ENCODE measurements at regions not wholly inside any gene's neighbourhood (a gene's known extent, or its start where the extent isn't known, plus 50 kb on each side); places are given as distances from the start of the nearest gene placed in this dataset.

DNA sequence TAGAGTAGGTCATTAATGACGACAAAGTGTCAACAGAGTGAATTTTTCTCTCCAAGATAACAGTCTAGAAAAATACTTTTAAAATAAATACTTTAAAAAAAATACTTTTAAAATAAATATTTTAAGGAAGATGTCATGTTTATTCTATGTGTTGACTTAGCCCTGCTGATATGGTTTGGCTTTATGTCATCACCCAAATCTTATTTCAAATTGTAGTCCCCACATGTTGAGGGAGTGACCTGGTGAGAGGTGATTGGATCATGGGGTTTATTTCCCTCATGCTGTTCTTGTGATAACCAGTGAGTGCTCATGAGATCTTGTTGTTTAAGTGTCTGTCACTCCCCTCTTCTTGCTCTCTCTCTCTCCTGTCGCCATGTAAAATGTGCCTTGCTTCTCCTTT is 754.9 kb upstream of the SLIT2 start:
- FAIRE-seq (no peak), DNase-seq (ENCODE audit: low read depth, low spot score) (no peak)
- no peak overlapping the region for H3K4me3 ChIP-seq (replicated peaks in 1 of 3; ENCODE audit: insufficient read depth in 1 of 3, low read depth in 1 of 3, low read length in 3 of 3)
- no peaks in the 10 kb centered on the region for H3K36me3 ChIP-seq (ENCODE audit: control insufficient read depth in 2 of 2, extremely low read depth in 1 of 2, insufficient read depth in 2 of 2, low read length in 2 of 2)
- H3K9me1 ChIP-seq (replicated peaks; ENCODE audit: control insufficient read depth, extremely low read depth, insufficient read depth, low read length), result no peaks in the 10 kb centered on the region
- no TSS peak for BruUV-seq (replicated peaks)
- H2AFZ ChIP-seq (ENCODE audit: low read depth, low read length), result no peak overlapping the region
- H3K4me1 ChIP-seq (ENCODE audit: control insufficient read depth, extremely low read depth, insufficient read depth, low read length), result no peaks in the 10 kb centered on the region
- H4K20me1 ChIP-seq (replicated peaks; ENCODE audit: control insufficient read depth, extremely low read depth, insufficient read depth, low read length), result no peaks in the 10 kb centered on the region
- no peak overlapping the region for H3K27ac ChIP-seq (ENCODE audit: insufficient read depth, low read depth, low read length)
- dilution Hi-C loops (cut with MboI; ENCODE audit: extremely low pct_ligation_motif_present, low sequenced_read_pairs), result no loop called here
- TF ChIP-seq GATA2 (IDR thresholded peaks at IDR 0.05; ENCODE audit: insufficient read depth, insufficient read length, low read depth, low read length) (no peak), POLR2A (IDR thresholded peaks at IDR 0.05; ENCODE audit: low read depth, low read length) (no peak)
- TF ChIP-seq, protein P1, sequence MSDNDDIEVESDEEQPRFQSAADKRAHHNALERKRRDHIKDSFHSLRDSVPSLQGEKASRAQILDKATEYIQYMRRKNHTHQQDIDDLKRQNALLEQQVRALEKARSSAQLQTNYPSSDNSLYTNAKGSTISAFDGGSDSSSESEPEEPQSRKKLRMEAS (IDR thresholded peaks at IDR 0.05; ENCODE audit: insufficient read depth, insufficient read length), result no peak
- ChIA-PET POLR2A (no interaction called here), CTCF (no interaction called here)
- H3K9me3 ChIP-seq (replicated peaks; ENCODE audit: control insufficient read depth, insufficient read depth, low read length), result no peaks in the 10 kb centered on the region
- no peak overlapping the region for H3K4me2 ChIP-seq (ENCODE audit: insufficient read depth, low read length)
- H3K27me3 ChIP-seq (ENCODE audit: control insufficient read depth in 2 of 2, insufficient read depth in 2 of 2, low read length in 2 of 2), result no peaks in the 10 kb centered on the region
- intact Hi-C loops (cut with micrococcal nuclease), result no loop called here
- no peaks in the 10 kb centered on the region for H3K79me2 ChIP-seq (ENCODE audit: control insufficient read depth, insufficient read depth, low read length)
- no peak overlapping the region for H3K9ac ChIP-seq (replicated peaks; ENCODE audit: extremely low read depth, insufficient read depth, low read length)

DNA sequence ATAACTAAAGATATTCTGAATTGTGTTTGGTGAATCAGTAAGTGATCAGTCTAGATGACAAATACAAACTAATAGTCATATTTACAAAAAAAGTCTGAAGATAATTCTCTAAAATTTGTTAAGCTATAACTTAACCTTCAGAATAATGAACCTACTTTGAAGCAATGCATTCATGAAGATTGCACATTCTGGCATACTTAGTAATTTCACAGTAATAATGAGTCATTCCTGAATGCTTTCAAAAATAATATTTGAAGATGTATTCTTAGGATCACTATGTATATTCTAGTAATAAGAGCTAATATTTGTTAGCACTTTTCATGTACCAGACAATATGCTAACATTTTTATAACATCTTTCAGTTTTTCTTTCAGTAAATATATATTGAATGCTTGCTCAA is 756.7 kb upstream of the SLIT2 start:
- DNase-seq (ENCODE audit: low read depth, low spot score) (no peak), FAIRE-seq (no peak)
- Histone ChIP-seq H3K4me2 (ENCODE audit: insufficient read depth, low read length) (no peak overlapping the region), H3K27ac (ENCODE audit: insufficient read depth, low read depth, low read length) (no peak overlapping the region), H3K9ac (replicated peaks; ENCODE audit: extremely low read depth, insufficient read depth, low read length) (no peak overlapping the region), H4K20me1 (replicated peaks; ENCODE audit: control insufficient read depth, extremely low read depth, insufficient read depth, low read length) (no peaks in the 10 kb centered on the region), H3K27me3 (ENCODE audit: control insufficient read depth in 2 of 2, insufficient read depth in 2 of 2, low read length in 2 of 2) (no peaks in the 10 kb centered on the region), H3K36me3 (ENCODE audit: control insufficient read depth in 2 of 2, extremely low read depth in 1 of 2, insufficient read depth in 2 of 2, low read length in 2 of 2) (no peaks in the 10 kb centered on the region), H2AFZ (ENCODE audit: low read depth, low read length) (no peak overlapping the region), H3K4me3 (replicated peaks in 1 of 3; ENCODE audit: insufficient read depth in 1 of 3, low read depth in 1 of 3, low read length in 3 of 3) (no peak overlapping the region), H3K9me3 (replicated peaks; ENCODE audit: control insufficient read depth, insufficient read depth, low read length) (no peaks in the 10 kb centered on the region), H3K4me1 (ENCODE audit: control insufficient read depth, extremely low read depth, insufficient read depth, low read length) (no peaks in the 10 kb centered on the region), H3K9me1 (replicated peaks; ENCODE audit: control insufficient read depth, extremely low read depth, insufficient read depth, low read length) (no peaks in the 10 kb centered on the region), H3K79me2 (ENCODE audit: control insufficient read depth, insufficient read depth, low read length) (no peaks in the 10 kb centered on the region)
- BruUV-seq (replicated peaks), result no TSS peak
- dilution Hi-C loops (cut with MboI; ENCODE audit: extremely low pct_ligation_motif_present, low sequenced_read_pairs), result no loop called here
- ChIA-PET CTCF (no interaction called here), POLR2A (no interaction called here)
- intact Hi-C loops (cut with micrococcal nuclease), result no loop called here
- peak; percentile 47 for TF ChIP-seq FOS (IDR thresholded peaks at IDR 0.05; ENCODE audit: borderline replicate concordance, insufficient read depth, low read length)
- TF ChIP-seq, protein P2, sequence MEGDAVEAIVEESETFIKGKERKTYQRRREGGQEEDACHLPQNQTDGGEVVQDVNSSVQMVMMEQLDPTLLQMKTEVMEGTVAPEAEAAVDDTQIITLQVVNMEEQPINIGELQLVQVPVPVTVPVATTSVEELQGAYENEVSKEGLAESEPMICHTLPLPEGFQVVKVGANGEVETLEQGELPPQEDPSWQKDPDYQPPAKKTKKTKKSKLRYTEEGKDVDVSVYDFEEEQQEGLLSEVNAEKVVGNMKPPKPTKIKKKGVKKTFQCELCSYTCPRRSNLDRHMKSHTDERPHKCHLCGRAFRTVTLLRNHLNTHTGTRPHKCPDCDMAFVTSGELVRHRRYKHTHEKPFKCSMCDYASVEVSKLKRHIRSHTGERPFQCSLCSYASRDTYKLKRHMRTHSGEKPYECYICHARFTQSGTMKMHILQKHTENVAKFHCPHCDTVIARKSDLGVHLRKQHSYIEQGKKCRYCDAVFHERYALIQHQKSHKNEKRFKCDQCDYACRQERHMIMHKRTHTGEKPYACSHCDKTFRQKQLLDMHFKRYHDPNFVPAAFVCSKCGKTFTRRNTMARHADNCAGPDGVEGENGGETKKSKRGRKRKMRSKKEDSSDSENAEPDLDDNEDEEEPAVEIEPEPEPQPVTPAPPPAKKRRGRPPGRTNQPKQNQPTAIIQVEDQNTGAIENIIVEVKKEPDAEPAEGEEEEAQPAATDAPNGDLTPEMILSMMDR (IDR thresholded peaks at IDR 0.05; ENCODE audit: extremely low read depth in 1 of 2, insufficient read depth in 1 of 2, low read depth in 1 of 2, low read length in 2 of 2), result no peak

All from endothelial cell of umbilical vein (primary cell).